ENCODE measurements at regions not wholly inside any gene's neighbourhood (a gene's known extent, or its start where the extent isn't known, plus 50 kb on each side); places are given as distances from the start of the nearest gene placed in this dataset.

DNA sequence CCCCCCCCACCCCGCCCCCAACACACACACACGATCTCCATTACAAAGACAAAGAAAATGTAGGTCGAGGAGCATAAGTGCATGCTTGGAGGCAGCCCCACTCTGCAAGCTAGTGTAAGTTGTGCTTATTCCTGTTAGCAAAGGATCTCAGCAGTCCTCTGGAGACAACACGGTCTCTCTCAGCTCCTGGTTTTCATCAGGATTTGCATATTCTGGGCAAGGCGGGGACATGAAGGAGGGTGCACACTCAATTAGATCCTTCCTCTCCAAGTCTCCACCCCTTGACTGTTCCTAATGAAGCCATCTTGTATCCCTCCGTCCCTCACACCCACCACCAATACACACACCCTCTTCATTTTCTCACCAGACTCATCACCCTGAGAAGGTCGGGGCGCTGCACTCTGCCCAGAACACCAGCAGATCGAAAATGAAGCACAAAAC lies 63.8 kb downstream of the MRPL46 start:
- Histone ChIP-seq H3K36me3 (no peaks in the 10 kb centered on the region), H3K9me3 (no peaks in the 10 kb centered on the region), H3K27me3 (no peaks in the 10 kb centered on the region), H3K4me1 (no peaks in the 10 kb centered on the region), H3K27ac (no peak overlapping the region), H3K4me3 (no peak overlapping the region)
- no peak for DNase-seq (ENCODE audit: low spot score in 2 of 2)
- intact Hi-C loops (cut with DNase I): no loop called here
- TF ChIP-seq, protein P1, sequence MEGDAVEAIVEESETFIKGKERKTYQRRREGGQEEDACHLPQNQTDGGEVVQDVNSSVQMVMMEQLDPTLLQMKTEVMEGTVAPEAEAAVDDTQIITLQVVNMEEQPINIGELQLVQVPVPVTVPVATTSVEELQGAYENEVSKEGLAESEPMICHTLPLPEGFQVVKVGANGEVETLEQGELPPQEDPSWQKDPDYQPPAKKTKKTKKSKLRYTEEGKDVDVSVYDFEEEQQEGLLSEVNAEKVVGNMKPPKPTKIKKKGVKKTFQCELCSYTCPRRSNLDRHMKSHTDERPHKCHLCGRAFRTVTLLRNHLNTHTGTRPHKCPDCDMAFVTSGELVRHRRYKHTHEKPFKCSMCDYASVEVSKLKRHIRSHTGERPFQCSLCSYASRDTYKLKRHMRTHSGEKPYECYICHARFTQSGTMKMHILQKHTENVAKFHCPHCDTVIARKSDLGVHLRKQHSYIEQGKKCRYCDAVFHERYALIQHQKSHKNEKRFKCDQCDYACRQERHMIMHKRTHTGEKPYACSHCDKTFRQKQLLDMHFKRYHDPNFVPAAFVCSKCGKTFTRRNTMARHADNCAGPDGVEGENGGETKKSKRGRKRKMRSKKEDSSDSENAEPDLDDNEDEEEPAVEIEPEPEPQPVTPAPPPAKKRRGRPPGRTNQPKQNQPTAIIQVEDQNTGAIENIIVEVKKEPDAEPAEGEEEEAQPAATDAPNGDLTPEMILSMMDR (IDR thresholded peaks at IDR 0.05): no peak

DNA sequence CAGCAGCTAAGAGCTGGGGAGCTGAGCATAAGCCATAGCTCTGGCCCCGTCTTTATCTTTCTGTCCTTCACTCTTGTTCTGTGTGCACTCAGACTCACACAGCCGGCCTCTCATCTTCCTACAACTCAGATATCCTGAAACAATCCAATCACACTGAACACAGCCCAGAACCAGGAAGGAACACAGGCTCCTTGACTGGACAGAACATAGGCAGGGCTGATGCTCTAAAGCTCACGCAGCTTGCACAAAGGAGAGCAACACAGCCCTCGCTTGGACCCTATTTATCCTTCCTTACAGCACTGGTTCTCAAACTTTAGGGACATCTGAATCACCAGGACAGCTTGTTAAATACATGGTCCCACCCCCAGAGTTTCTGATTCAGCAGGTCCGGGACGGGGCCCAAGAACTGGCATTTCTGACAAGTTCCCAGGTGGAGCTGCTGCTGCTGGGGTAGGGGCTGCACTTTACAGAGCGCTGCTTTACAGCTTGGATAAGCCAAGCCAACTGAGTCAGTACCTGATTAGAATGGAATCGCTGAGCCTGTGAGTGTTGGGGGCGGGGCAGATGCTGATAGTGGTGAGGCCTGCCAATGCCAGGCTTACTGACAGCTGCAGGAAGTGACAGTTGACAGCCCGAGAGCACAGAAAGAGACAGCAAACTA lies 65.1 kb downstream of the MRPL46 start:
- Histone ChIP-seq H3K4me3 (no peak overlapping the region), H3K36me3 (no peaks in the 10 kb centered on the region), H3K27me3 (no peaks in the 10 kb centered on the region), H3K27ac (no peak overlapping the region), H3K9me3 (no peaks in the 10 kb centered on the region), H3K4me1 (no peaks in the 10 kb centered on the region)
- intact Hi-C loops (cut with DNase I): no loop called here
- no peak for DNase-seq (ENCODE audit: low spot score in 2 of 2)
- TF ChIP-seq, protein P1 (IDR thresholded peaks at IDR 0.05): no peak

DNA sequence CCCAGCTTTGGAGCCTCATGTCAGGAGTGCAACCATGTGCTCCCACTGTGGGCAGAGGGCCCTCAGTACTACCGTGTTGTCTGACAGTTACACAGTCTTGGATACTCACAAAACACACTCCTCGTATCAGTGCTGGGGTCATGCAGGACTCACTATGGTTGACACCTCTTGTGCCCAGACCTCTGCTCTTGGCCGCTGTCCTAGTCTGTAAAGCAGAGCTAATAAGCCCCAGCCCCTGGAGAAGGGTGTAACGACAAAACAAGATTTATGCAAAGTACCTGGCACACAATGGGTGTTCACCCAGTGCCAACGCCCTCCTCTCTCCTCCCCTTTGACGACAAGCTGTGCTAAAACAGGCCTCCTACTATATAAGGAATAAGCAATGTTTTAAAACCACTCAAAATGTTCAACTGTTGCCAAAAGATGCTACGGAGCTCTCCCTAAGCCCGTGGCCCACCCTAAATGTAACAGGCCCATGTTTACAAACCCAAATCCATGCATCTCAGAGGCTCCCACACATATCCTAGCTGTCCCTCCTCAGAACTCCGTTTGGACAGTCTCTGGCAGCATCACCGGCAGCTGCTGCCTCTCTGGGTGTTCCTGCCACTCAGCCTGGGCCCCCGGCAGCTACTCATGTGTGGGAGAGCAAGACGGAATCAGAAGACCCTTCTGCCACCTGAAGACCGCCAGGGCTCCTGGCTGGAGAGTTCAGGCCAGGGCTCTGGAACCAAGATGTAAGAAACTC lies 65.8 kb downstream of the MRPL46 start:
- Histone ChIP-seq H3K9me3 (no peaks in the 10 kb centered on the region), H3K27me3 (no peaks in the 10 kb centered on the region), H3K27ac (no peak overlapping the region), H3K4me3 (no peak overlapping the region), H3K4me1 (no peaks in the 10 kb centered on the region), H3K36me3 (no peaks in the 10 kb centered on the region)
- TF ChIP-seq, protein P1 (IDR thresholded peaks at IDR 0.05): no peak
- intact Hi-C loops (cut with DNase I): no loop called here
- no peak for DNase-seq (ENCODE audit: low spot score in 2 of 2)

- Histone ChIP-seq H3K9me3 (no peaks in the 10 kb centered on the region), H3K4me3 (no peak overlapping the region), H3K36me3 (no peaks in the 10 kb centered on the region), H3K27me3 (no peaks in the 10 kb centered on the region), H3K4me1 (no peaks in the 10 kb centered on the region), H3K27ac (no peak overlapping the region)
- intact Hi-C loops (cut with DNase I): no loop called here
- no peak for DNase-seq (ENCODE audit: low spot score in 2 of 2)
- TF ChIP-seq, protein P1 (IDR thresholded peaks at IDR 0.05): no peak
Observed at GRCh38 chr15:88400591-88401250, 66.5 kb downstream of the MRPL46 start.

DNA sequence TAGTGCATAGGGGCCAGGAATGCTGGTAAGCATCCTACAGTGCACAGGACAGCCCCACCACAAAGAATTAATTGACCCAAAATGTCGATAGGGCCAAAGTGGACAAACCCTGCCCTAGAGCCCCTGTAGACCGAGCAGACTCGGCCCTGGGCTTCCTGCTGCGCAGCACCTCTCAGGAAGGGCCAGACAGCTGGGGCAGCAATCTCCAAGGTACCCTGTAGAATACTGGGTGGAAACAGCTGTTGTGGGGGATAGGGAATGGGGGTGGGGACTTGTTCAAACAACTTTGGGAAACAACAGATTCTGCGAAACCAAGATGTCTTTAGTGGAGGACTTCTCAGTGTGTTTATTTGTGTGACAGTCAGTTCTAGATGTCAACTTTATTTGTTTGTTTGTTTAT lies 67.1 kb downstream of the MRPL46 start:
- no peak for DNase-seq (ENCODE audit: low spot score in 2 of 2)

More for the DNA sequence above, 67.1 kb downstream of the MRPL46 start:
- Histone ChIP-seq H3K4me3 (no peak overlapping the region), H3K9me3 (no peaks in the 10 kb centered on the region), H3K27me3 (no peaks in the 10 kb centered on the region), H3K4me1 (no peaks in the 10 kb centered on the region), H3K27ac (no peak overlapping the region), H3K36me3 (no peaks in the 10 kb centered on the region)
- TF ChIP-seq, protein P1 (IDR thresholded peaks at IDR 0.05): no peak
- intact Hi-C loops (cut with DNase I): no loop called here
